HG02610 (cell line): ENCODE measurements at regions not wholly inside any gene's neighbourhood (a gene's known extent, or its start where the extent isn't known, plus 50 kb on each side); places are given as distances from the start of the nearest gene placed in this dataset.
"Not testable (repeated sequence)": the region's sequence is repeated elsewhere in the genome, so short reads cannot be mapped to it uniquely, and the experiment has no call there.

Experiments used
- ATAC-seq: cut with Tn5 transposase; IDR thresholded peaks from one replicate; pipeline ENCODE4 v1.9.1; 2021; ENCODE audit warnings: mild to moderate bottlenecking, moderate library complexity; ENCODE audit not compliant: unreplicated experiment

DNA sequence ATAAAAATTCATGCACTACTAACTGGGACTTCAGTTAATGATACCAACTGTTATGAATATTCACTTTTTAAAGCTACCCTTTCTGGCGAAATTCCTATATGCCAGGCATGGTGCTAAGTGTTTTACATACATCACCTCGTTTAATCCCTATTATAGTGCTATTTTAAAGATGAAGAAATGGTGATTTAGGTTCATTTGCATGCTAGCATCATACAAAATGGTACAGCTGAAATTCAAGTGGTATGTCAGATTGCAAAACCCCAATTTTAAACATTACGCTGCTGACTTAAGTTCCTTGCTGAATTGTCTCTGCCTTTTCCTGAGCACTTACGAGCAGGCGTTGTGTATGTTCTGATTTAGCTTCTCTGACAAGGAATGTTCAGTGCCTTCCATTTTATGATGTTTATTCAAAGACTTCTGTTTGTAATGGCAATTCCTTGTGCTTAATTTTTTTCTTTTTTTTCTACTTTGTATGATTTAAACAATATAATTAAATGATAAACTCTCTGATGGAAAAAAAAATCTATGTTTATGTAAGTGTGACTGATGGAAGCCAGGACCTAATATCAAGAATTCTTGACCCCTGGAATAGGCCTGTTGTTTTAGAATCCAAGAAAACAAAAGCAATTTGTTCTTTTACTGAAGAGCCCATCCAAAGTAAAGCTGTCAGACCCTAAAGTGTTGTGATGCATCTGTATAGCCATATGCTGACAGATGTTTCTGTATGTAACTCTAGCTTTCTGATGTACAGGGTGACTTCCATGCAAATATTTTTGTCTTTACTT is 148.1 kb downstream of the PCDH7 start:
- no peak for ATAC-seq

- not testable (repeated sequence) for ATAC-seq
Observed at GRCh38 chr4:30869387-30869786, 149.2 kb downstream of the PCDH7 start.

DNA sequence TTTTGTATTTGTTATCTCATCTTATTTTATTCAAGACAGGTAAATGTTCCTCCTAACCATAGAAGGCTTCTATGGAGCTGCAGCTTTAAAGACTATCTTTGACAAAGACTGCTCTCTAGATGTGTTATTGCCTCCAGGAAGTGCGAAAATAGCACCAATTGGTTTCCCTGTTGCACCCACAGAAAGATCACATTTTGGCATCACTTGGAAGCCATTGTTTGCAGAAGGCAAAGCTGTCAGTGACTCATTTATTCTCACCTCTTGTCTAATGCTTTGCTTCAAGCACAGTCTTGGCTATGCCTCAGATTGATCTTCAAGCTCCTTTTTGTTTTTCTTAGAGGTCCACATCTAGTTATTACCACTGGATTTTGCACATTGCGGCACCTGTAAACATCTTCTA is 150.3 kb downstream of the PCDH7 start:
- no peak for ATAC-seq

GRCh38 chr4:30875658-30876269 is 155.6 kb downstream of the PCDH7 start:
- no peak for ATAC-seq

DNA sequence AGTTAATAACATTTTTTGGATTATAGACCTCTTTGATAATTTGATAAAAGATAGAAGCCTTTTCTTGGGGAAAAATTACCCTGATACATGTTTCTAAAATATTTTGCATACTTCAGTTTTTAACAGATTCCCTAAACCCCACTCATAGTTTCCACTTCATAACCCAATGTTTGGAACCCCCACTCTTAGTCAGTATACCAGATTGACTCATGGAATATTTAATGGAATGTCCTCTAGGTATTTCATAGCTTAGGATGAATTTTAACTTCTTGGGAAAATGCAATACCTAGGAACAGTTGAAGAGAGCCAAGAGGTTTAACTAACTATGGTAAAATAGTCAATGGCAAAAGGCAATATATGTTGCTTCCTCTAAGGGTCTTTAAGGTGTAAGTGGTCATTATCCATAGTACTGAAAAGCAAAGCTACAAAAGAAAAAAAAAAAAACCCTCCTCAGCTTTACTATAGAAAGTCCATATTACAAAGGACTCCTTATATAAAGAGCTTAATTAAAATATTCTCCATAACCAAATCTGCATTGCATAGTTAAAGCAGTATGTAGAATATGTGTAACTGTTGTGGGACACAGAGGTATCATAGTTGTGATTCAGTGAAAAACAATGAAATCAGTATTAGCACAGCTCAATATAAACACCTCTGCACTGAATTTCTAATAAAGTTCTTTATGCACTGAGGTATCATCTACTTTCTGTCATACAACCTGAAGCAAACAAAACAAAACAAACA is 159.9 kb downstream of the PCDH7 start:
- no peak for ATAC-seq

GRCh38 chr4:30881985-30882384 is 161.8 kb downstream of the PCDH7 start:
- ATAC-seq: no peak

- no peak for ATAC-seq
Observed at GRCh38 chr4:30882443-30882842, 162.3 kb downstream of the PCDH7 start.

DNA sequence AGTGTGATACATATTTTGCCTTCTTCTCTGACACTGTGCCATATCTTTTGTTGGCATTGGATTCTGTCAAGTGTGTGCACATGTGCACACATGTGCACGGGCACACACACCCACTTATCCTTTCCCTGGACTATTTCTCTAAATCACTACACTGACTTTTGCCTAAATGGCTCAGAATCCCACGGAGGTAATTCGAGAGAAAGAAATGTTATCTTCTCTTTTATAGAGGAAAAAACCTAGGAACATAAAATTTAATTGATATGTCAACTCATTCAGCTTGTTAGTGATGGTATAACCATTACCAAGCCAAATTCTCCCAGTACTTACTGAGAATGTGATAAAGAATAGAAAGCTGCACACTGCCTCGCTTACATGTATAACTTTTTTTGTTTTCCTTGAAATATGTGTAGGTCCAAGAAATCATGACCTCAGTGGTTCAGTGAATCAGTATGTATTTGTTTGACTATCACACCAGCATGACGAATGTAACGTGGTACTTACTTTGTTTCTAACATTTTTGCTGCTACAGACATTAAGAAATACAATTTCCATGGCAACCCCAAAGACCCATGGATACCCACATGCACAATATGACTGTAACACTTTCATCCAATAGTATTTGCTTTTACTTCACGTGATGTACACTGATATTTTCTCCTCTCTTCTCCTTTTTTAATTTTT is 163.0 kb downstream of the PCDH7 start:
- no peak for ATAC-seq

GRCh38 chr4:30901461-30902451 is 181.6 kb downstream of the PCDH7 start:
- ATAC-seq: no peak

DNA sequence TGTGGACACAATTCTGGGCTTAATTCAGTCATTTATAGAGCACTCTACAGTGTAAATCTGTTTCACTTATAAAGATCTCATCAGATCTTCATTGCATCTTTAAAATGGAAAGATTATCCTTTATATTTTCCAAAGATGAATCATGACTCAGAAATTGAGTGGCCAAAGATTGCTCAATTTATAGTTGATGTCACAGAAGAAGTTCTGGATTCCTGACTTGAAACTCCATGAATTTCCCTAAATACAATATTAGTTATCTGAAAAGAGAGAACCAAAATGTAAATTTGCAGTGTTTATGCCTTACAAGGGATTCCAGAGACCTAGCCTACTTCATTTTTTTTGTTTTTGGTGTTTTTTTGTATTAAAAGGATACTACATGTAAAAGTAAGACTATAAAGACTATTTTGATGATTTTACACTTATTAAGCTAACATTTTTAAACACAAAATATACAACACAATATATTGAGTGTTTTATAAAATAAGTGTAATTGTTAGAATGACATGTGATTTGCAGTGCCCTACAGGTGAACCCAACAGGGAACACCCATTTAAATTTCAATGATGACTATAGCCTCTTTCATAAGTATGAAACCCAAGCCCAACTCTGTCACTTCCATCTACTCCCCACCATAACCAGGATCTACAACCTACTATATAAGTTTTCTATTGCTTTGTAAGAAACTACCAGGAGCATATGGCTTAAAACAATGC is 183.5 kb downstream of the PCDH7 start:
- ATAC-seq: no peak

GRCh38 chr4:30904215-30904555 is 184.0 kb downstream of the PCDH7 start:
- no peak for ATAC-seq

DNA sequence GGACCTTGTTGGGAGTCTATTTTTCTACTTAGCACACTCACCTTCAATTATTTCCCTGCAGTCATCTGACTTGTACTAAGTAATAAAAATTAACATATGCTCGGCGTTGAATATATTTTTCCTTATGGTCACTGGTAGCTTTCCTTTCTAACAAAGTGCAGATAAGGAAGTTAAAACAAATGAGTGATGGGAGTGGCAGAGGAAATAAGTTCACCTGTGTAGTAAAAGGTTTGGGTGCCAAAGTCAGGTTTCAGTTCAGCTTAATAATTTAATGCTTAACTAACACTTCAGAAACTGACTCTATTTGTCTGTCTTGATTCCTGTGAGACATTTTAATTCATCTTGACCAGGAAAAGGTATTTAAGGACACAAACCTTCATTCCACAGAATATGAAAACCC is 184.4 kb downstream of the PCDH7 start:
- no peak for ATAC-seq

DNA sequence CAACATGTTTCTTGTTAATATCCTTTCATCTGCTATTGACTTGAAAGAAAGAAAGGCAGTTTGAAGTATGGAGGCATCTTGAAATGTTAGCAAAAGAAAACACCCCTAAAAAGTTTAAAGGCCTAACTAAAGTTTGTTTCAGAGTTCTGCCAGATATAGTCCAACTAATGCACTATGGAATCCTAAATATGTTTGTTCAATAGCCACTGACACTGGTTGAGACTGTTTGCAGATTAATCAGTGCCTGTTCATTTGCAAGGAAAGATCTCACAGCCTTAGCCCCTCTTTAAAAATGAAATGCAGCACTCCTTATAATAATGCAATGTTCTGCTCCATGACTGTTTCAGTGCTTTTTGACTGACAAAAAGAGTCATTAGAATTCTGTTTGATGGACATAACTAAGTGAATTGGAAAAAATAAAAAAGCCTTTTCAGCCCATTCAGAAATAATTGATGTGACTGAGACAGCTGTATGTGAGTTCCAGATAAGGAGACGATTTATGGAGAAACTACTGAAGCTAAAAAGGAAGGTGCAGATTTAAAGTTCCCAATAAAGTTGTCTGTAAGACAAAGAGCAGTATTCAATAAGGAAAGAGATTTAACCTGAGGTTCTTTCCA is 192.0 kb downstream of the PCDH7 start:
- ATAC-seq: no peak

DNA sequence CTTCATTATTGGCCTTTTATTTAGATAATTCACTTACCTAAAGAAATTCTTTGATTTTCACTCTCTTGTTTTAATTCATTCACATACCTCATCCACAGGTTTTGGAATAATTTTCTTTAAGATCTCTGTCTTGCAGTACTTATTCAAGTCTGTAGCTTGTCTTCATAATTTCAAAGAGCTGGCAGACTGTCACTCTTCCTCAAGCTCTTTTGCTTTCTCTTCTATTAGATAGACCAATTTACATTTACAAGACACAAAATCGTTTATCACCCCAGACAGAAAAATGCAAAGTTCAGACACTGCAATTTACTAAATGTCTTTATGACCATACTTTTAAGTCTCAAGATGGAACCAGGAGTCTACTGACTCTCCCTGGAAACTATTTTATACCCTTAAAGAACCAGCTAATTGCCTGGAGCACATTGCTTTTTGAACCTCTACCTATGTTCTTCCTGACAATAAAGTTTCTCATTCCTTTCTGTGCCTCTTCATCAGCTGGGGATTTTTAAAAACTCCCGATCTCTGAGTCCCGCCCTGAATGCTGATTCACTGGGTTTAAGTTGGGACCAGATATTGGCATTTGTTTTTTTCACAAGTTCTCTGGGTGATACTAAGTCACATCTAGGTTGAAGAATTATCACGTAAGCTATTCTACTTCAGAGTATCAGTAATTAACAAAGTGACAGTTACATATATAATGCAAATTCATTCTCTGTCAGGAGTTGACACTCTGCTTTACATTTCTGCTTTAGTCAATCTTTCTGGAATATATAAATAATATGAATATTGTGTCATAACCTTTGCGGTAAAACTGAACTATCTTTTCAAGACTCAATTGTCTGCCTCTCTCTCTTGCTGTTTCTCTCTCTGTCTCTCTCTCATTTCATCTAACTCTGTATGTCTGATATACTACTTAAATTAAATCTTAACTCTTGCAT is 196.4 kb downstream of the PCDH7 start:
- ATAC-seq: no peak

DNA sequence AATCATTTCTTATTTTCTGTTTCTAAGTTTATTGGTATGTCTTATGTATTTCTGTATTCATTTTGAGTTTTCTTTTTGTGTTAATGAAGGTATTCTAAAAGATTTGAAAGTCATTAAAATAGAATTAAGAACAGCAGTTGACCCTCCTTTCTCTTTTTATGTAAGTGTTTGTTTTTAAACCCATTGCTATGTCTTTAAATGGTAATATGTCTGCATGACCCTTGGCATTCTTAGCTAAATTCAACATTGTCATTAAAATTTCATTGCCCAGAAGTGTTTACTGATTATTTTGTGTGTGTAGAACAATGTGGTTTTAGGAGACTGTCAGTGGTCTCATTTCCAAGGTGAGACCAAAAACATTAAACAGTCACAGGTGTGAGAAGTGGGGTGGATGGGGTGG is 197.8 kb downstream of the PCDH7 start:
- ATAC-seq: no peak

- no peak for ATAC-seq
Observed at GRCh38 chr4:30919458-30919857, 199.3 kb downstream of the PCDH7 start.

GRCh38 chr4:30920043-30920442 is 199.9 kb downstream of the PCDH7 start:
- ATAC-seq: no peak

- ATAC-seq: no peak
Observed at GRCh38 chr4:30922625-30923024, 202.5 kb downstream of the PCDH7 start.
